ENCODE measurements at regions not wholly inside any gene's neighbourhood (a gene's known extent, or its start where the extent isn't known, plus 50 kb on each side); places are given as distances from the start of the nearest gene placed in this dataset.
A peak's percentile ranks its signal among the peaks of the same experiment; 100 is the strongest.

GRCh38 chr5:167673942-167674341 lies 617.5 kb upstream of the WWC1 start:
- no peak for DNase-seq

DNA sequence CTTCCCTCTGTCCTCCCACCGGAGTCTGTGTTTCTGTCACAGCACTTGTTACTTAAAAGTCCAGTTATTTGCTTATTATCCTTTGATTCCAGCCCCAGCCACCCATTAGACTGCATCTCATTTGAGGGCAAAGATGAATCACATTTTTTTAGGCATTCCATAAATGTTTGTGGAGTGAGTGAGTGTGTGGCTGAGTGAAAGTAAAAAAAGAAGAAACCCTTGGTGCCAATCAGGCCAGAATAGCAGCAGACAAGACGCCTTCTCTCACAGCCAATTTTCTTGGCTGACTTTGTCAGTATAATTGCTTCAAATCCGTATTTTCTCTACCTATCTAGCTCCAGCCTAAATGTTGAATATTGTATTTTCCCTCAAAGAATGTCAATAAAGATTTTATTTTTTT lies 613.0 kb upstream of the WWC1 start:
- no peak for DNase-seq

GRCh38 chr5:167684251-167684650 lies 607.2 kb upstream of the WWC1 start:
- DNase-seq = no peak

DNA sequence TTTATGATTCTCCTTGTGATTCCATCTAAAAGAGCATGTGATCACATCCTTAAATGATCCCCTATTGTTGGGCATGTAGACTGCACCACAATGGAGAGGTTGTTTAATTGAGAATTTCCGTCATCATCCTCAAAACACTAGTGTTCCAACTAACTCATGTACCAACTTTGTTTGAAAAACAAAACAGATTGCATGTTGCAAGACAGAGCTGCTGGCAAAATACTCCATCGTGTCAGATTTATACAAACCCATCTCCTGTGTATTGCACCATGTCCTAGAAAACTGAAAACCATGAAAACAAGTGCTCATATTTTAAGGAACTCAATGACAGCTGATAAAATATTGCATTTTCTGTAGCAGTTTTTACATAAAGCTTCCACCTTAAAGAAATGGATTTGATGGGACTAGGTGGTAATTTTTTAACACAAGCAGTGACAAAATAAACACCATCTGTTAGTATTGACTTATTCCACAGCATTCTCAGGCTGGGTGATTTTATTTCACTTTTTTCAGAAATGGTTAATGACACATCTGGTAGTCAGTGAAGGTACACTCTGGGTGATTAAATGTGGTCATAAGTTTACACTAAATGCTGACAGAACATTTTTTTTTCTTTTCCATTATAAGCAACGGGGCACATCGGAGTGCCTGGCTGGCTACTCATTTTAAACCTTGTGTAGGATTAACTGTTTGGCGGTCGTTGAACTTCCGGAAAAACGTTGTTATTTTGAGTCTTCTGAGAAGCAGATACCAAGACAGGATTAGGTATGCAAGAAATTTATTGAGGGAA lies 602.9 kb upstream of the WWC1 start:
- no peak for DNase-seq

DNA sequence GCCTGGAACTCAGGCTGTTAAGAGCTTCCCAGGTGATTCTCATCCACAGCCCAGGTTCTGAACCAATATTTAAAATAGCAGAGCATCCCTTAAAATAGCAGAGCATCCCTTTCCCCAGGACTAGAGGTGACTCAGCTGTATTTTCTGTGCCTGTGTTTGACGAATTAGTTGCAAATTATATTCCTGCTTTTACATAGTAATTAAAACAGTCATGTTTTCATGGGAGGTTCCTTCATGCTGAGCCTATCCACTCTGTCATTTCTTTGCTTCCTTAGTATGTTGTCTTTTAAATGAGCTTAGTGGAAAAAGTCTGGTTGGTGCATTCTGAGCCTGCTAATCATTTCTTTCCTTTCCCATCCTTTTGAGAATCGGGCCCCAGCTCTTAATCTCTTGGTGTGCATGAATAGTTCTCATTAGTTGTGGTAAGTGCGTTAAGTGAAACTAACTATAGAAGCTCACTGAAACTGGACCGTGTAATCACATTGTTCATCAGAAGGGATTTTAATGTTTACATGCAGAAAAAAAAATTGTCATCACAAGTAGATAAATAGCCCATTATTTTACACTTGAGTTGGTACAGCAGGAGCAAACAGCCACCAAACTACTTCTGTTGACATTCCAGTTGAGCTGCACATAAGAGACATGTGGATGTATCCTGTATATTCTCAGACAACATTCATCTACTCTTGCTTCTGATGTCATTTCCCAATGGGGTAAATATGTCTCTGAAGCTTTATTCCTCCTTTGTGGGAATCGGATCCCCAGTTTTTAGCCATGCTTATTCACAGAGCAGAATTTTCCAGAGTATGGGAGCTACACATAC lies 596.9 kb upstream of the WWC1 start:
- DNase-seq = no peak

DNA sequence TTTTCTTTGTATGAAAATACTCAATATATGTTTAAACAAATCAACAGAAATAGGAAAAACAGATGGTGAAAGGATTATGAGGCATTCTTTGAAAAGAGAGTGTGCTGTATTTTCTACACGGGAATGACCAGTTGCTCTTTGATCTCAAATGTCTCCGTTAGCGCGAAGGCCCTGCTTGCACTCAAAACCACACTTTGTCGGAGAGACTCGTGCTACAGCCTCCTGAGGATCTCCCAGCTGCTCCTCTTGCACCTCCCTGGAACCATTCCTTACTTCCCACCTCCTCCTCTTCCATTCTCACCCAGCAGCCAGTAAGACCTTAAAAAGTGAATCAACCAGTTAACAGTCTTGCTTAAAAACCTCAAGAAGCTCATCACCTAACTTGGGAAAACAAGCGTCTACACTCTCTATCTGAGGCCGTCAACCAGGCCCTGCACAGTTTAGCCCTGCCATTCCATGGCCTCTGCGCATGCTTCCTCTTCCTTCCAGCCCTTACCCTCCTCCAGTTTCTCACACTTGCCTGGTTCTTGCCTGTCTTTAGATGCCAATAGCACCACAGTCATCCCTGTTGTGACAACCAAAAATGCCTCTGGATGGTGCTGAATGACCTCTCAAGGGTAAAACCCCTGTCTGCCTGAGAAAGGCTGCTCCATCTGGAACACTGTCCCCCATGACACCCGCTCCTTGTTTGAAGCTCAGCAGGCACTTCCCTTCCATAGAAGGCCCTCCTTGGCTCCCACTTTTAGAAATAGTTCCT lies 594.7 kb upstream of the WWC1 start:
- DNase-seq = no peak

GRCh38 chr5:167699432-167699831 lies 592.0 kb upstream of the WWC1 start:
- DNase-seq = no peak

DNA sequence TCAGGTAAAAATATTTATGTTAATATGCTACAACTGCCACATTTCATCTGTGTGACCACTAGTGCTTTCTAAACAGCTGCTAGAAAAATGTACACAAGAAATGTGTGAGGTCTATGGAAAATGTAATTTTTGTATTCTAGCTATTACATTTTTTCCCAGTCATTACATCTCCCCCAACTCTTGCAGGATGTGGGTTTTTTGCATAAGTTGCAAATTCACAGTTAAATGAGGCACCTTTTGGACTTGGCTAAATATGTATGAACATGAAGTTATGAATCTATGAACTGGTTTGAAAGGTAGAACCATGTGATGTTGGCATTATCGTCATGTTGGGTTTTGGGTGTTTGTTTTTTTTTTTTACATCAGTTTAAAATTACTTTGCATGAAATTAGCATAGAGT lies 590.4 kb upstream of the WWC1 start:
- no peak for DNase-seq

DNA sequence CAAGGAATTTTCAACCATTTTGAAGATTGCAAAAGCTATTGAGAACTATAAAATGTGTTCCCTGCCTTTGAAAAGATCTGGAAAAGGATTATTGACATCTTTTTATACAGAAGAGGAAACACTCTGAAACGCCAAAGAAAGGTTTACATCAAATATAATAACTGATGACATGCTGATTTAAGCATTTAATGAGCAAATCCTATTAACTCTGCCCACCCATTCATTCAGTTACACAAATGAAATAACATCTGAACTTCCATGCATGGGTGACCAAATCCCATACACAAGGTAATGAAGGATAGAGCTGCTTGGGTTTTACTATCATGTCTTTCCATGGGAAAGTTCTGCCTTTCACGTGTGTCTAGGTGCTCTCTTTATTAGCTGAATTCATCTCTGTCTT lies 589.4 kb upstream of the WWC1 start:
- no peak for DNase-seq

DNA sequence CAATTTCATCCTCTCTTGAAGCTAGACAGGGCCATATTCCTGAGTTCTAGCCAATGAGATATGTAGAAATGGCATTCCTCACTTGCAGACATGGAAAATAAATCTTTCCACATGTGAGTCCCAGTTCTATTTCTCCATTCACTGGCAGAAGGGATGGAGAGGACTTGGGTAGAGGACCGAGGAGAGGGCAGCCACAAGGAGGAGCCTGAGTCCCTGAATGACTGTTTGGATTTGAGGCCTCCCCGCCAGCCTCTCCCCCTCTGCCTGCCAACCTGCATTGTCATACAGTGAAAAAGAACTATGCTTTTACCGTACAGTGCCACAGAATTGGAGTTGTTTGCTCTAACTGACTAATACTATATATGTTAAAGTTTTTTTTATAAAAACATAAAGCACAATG lies 583.0 kb upstream of the WWC1 start:
- no peak for DNase-seq

DNA sequence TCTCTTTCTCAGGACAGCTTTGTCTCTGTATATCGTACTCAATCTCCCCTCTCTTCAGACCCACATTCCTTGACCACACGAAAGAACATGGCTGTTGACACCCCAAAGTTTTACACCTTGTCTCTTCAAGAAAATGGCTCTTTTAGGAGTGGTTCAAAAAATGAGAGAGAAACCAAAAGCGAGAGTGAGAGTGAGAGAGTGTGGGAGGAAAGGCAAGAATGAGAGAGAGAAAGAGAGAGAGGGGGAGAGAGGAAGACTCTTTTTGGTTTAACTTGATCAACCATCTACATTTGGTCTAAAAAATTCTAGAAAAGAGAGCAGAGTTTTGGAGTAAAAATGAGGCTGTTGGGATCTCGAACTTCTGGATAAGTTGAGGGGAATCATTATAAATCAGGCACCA lies 581.8 kb upstream of the WWC1 start:
- no peak for DNase-seq

DNA sequence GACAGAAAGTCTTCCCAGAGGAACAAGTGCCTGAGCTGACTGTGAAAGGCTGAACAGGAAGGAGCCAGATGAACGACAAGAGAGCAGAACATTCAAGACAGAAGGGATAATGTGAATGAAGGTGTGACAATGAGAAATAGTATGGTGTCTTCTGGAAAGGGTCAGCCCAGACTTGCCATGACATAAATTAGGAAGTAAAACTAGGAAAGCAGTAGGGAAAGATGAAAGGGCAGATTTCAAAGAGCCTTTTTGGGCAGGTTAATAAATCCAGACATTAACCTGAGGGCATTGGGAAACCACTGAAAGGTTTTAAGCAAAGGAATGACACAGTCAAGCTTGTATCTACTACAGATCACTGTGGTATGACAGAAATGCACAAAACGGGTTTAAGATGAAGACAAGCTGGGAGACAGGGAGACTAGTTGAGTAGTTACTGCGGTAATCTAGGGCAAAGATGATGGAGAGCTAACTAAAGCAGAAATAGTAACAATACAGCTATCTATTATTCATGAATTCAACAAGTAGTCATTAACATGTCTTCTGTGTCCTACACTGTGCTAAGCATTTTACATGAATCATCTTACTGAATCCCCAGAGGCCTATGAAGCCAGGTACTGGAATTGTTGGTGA lies 580.9 kb upstream of the WWC1 start:
- no peak for DNase-seq

GRCh38 chr5:167712986-167713585 lies 578.4 kb upstream of the WWC1 start:
- DNase-seq = no peak

- no peak for DNase-seq
These were observed 577.5 kb upstream of the WWC1 start for GRCh38 chr5:167713896-167714295.

- DNase-seq = no peak
These were observed 575.2 kb upstream of the WWC1 start for GRCh38 chr5:167716126-167716775.

- DNase-seq = no peak
These were observed 571.2 kb upstream of the WWC1 start for GRCh38 chr5:167720259-167720658.

DNA sequence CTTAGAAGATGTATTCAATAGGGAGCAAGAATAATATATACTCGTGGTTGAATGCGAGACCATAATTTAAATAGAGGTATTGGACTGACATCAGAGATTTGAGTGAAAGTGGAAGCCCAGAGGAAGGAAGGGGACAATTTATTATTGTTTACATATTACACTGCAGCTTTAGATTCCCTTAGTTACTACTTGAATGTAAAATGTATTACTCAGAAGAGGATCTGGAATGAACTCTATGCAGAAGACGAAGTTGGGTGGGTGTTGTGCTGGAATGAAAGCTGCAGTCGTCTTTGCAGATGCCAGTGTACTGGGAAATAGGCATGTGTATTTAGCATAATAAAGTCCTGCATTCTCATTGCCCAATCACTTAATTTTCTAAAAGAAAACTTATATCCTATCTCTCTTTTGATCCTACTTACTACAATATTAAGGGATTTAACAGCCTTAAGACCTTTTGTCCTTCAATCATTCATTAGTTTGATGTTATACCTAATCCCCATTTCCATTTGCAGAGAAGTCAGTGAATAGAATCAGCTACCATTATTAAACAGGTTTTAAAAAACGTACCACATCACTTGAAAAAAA lies 570.7 kb upstream of the WWC1 start:
- DNase-seq = no peak

DNA sequence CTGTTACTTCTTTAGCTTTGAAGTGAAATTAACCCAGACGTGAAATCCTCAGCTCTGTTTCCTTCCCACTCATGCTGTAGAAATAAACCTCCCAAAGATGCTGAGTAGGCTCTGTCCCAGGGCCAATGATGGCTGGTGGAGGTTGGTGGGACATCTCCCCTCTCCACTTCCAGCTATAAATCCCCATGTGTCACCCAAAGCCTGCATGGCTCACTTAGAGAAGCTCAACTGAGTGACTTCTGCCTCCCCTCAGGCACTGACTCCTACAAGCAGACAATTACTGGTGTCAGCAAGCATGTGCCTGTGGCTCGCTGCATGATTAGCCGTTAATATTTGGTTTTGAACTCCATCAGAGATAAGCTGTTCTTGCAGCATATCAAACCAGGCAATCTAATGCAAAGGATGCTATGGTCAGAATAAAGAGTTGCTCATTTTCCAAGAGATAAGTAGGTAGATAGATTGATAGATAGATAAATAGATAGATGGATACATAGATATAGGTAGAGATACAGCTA lies 569.5 kb upstream of the WWC1 start:
- DNase-seq = no peak

- DNase-seq = peak; percentile 3 to 52
These were observed 568.1 kb upstream of the WWC1 start for GRCh38 chr5:167723254-167723871.

GRCh38 chr5:167725264-167725663 lies 566.2 kb upstream of the WWC1 start:
- DNase-seq = no peak

DNA sequence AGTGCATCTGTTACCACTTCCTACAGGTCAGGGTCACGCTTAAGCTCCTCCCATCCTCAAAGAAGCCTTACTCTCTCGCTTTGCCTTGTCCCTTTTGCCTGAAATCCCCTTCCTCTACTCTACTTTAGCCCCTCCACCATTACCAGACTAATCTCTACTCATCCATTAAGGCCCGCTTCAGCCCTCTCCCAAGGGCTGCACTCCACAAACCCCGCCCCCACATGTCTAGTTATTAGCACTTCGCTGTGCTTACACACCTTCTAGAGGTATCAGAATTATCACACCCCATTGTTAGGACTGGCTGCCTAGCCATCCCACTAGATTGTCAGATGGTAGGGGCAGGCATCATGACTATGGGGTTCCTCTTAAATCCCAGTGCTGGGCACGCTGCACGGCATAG lies 565.7 kb upstream of the WWC1 start:
- no peak for DNase-seq
